Duodenal mucosa (tissue), 2 donors: ENCODE measurements at regions not wholly inside any gene's neighbourhood (a gene's known extent, or its start where the extent isn't known, plus 50 kb on each side); places are given as distances from the start of the nearest gene placed in this dataset.

Experiments used
- H3K27ac ChIP-seq: one replicate; pipeline ENCODE4 v1.7.0; 2013; ENCODE audit warnings: low read depth, low read length
- H3K27me3 ChIP-seq, 2 donors: one replicate each; pipeline ENCODE4 v1.7.0; 2013; ENCODE audit warnings: low read length in 2 of 2, control low read depth in 1 of 2; ENCODE audit not compliant: insufficient read depth in 2 of 2, control insufficient read depth in 1 of 2
- H3K36me3 ChIP-seq, 2 donors: one replicate each; pipeline ENCODE4 v1.7.0; 2013; ENCODE audit warnings: low read length in 2 of 2, control low read depth in 1 of 2; ENCODE audit not compliant: insufficient read depth in 2 of 2, control insufficient read depth in 1 of 2
- H3K4me1 ChIP-seq, 2 donors: one replicate each; pipeline ENCODE4 v1.7.0; 2013; ENCODE audit warnings: low read length in 2 of 2, control low read depth in 1 of 2; ENCODE audit not compliant: insufficient read depth in 2 of 2, control insufficient read depth in 1 of 2
- H3K4me3 ChIP-seq, 2 donors: one replicate each; pipeline ENCODE4 v1.7.0; 2013; ENCODE audit warnings: low read length in 2 of 2, low read depth in 1 of 2
- H3K9ac ChIP-seq, 2 donors: one replicate each; pipeline ENCODE4 v1.7.0; 2013; ENCODE audit warnings: low read length in 2 of 2, low read depth in 1 of 2
- H3K9me3 ChIP-seq, 2 donors: one replicate each; pipeline ENCODE4 v1.7.0; 2013; ENCODE audit warnings: low read length in 2 of 2, control low read depth in 1 of 2; ENCODE audit not compliant: control insufficient read depth in 1 of 2

DNA sequence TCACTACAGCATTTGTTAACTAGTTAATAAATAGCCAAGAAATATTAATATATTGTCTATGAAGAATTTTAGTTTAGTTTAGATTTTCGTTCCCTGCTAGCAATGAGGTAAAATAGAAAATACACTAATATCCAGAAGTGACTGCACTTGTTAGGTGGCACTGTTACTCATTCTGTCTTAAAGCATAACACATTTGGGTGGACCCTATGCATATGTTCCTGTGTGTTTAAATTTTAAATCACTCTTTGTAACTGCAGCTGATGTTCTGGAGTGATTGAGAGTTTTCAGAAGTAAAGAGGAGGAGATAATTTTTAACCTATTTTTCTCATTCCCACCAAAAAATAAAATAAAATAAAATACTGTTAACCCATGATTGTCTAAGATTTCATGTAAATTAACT, 73.9 kb upstream of the SOX4 start:
- no peaks in the 10 kb centered on the region for H3K36me3 ChIP-seq
- no peaks in the 10 kb centered on the region for H3K27me3 ChIP-seq
- H3K4me1 ChIP-seq = no peaks in the 10 kb centered on the region
- no peak overlapping the region for H3K4me3 ChIP-seq
- H3K9me3 ChIP-seq = no peaks in the 10 kb centered on the region
- no peak overlapping the region for H3K27ac ChIP-seq
- no peak overlapping the region for H3K9ac ChIP-seq

DNA sequence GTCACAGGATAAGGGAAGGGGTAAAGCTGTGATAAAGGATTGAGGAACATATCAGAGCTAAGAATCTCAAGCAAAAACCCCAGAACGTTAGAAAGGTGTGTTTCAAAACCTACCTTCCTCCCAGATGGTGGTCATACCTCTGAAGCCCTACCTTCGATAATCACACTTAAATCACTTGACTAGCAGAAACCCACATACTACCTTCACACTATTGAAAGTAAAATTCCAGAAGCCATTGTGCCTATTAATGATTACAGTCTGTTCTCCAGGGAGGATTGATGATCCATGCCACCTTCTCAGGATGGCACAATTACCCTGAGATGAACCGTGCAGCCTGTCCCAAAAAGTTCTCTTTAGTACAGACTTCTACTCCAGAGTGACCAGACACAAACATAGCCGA, 72.3 kb upstream of the SOX4 start:
- H3K4me3 ChIP-seq = no peak overlapping the region
- no peak overlapping the region for H3K9ac ChIP-seq
- no peaks in the 10 kb centered on the region for H3K36me3 ChIP-seq
- H3K9me3 ChIP-seq = no peaks in the 10 kb centered on the region
- H3K4me1 ChIP-seq = no peaks in the 10 kb centered on the region
- H3K27me3 ChIP-seq = no peaks in the 10 kb centered on the region
- no peak overlapping the region for H3K27ac ChIP-seq

DNA sequence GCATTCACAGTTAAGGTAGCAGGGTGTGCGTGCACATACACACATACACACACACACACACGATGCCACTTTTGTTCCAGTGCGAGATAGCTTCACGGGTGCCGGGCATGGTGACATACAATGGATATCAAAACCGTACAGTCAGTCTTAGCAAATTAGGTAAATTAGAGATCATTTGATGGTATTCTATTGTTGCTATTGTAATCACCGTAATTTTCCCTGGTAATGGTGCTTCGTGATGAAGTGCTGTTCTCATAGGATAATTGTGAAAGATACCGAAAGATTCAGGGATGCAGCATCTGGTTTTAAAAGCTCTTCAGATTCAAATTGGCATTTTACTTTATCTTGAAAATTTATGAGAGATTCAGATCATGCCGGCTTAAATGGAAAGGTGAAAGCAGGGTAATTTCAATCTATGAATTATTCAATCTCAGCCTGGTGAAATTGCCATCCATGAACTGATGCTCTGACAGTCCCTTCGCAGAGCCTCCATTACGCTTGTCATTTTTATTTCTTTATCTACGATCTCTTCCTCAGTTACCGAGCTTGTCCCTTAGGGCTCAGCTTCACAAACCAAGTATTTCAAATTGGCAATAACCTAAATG, 71.3 kb upstream of the SOX4 start:
- H3K36me3 ChIP-seq = no peaks in the 10 kb centered on the region
- no peak overlapping the region for H3K4me3 ChIP-seq
- no peaks in the 10 kb centered on the region for H3K27me3 ChIP-seq
- no peak overlapping the region for H3K27ac ChIP-seq
- H3K4me1 ChIP-seq = no peaks in the 10 kb centered on the region
- no peak overlapping the region for H3K9ac ChIP-seq
- H3K9me3 ChIP-seq = no peaks in the 10 kb centered on the region

DNA sequence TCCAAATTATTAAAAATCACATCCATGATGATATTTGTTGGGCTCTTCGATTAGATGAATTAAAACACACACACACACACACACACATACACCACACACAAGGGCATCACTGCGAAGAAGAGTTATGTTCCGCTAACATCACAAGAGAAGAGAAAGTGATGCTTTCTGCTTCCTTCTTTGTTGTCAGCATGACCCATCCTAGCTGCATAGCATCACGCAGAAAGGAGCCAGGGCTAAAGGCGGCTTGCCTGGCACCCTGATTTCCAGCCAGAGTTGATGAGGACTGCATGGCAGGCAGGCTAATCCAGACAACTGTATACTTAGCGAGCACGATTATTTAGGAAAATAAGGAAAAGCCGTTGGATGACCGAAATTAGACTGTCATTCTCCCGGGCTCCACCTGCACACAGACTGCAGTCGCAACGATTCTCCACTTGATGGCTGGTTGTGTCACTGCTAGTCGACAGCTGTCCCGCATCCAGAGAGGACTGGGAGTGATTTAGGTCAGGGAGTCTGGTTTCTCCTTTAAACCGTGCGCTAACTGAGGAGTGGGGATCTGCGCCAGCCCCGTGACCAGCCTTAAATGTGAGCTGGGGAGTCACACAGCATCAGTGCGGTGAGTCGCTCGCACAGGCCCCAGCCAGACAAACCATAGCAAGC, 70.6 kb upstream of the SOX4 start:
- Histone ChIP-seq H3K27ac (no peak overlapping the region), H3K36me3 (no peaks in the 10 kb centered on the region), H3K27me3 (no peaks in the 10 kb centered on the region), H3K4me3 (no peak overlapping the region), H3K4me1 (no peaks in the 10 kb centered on the region), H3K9me3 (no peaks in the 10 kb centered on the region), H3K9ac (no peak overlapping the region)

DNA sequence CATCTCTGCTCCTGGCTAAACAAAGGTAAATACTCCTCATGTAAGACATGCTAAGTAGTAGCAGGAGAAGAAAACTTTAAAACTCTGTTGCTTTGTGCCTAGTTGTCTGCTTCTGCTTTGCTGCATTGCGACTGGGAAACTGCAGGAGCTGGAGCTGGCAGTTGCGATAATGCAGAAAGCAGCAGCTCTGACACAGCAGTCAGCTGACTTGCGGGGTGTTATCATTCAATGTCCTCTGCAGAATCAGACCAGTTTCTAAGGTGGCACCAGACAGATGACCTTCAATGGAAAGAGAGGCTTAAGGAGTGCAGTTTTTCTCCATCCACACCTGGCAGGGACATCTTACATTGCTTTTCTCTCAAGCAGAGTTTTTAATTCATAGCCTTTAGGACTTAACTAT, 69.9 kb upstream of the SOX4 start:
- no peak overlapping the region for H3K9ac ChIP-seq
- no peak overlapping the region for H3K4me3 ChIP-seq
- H3K9me3 ChIP-seq = no peaks in the 10 kb centered on the region
- no peaks in the 10 kb centered on the region for H3K27me3 ChIP-seq
- H3K4me1 ChIP-seq = no peaks in the 10 kb centered on the region
- H3K36me3 ChIP-seq = no peaks in the 10 kb centered on the region
- no peak overlapping the region for H3K27ac ChIP-seq

DNA sequence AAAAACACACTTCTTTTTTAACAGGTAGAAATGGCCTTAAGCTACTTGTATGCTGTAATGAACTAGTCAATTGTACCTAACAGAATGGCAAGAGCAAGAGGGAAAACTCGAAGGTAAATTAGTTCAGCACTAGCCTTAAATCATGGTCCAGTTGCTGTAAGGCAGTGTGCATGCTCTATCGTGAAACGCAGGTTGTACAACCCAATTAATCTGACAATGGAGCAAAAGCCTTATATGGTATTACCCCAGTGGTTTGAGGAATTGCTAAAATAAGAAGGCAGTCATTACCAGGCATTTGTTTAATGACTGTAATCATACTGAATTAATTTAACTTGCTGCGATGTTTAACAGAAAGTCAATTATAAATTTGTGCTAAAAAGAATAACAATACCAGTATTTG, 69.3 kb upstream of the SOX4 start:
- Histone ChIP-seq H3K4me1 (no peaks in the 10 kb centered on the region), H3K9me3 (no peaks in the 10 kb centered on the region), H3K27me3 (no peaks in the 10 kb centered on the region), H3K27ac (no peak overlapping the region), H3K9ac (no peak overlapping the region), H3K36me3 (no peaks in the 10 kb centered on the region), H3K4me3 (no peak overlapping the region)

DNA sequence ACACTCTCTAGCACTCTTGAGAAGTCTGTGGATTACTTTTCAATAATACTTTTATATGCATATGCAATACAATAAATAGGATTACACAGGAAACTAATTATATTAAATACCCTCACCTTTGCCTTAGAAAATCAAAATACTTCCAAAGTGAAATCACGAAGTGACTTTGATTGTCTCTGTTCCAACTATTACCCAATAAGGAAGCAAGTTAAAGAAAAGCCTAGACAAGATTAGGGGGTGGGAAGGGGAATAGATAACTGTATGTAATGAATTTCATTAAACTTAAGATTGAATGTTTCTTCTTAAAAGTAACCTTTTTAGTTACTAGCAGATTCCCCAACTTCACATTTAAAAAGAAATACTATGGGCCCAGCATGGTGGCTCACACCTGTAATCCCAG, 66.6 kb upstream of the SOX4 start:
- Histone ChIP-seq H3K4me3 (no peak overlapping the region), H3K9me3 (no peaks in the 10 kb centered on the region), H3K27me3 (no peaks in the 10 kb centered on the region), H3K27ac (no peak overlapping the region), H3K9ac (no peak overlapping the region), H3K36me3 (no peaks in the 10 kb centered on the region), H3K4me1 (no peaks in the 10 kb centered on the region)

DNA sequence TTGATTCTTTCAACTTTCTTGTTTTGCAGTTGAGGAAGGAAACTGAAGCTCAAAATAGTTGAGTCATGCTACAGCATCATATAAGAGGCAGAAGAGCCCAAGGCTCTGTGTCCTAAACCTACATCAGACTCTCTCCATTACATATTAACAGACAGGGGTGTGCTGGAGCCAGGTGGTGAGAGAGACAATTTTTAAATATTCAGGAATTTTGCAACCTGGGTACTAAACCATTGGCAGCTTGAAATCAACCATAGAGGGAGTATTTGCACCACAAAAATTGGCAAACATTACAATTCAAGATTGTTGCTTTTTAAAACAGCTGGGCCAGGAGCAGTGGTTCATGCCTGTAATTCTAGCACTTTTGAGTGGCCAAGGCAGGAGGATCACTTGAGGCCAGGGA, 65.8 kb upstream of the SOX4 start:
- no peaks in the 10 kb centered on the region for H3K4me1 ChIP-seq
- H3K27ac ChIP-seq = no peak overlapping the region
- H3K27me3 ChIP-seq = no peaks in the 10 kb centered on the region
- no peaks in the 10 kb centered on the region for H3K36me3 ChIP-seq
- no peak overlapping the region for H3K9ac ChIP-seq
- no peaks in the 10 kb centered on the region for H3K9me3 ChIP-seq
- no peak overlapping the region for H3K4me3 ChIP-seq

DNA sequence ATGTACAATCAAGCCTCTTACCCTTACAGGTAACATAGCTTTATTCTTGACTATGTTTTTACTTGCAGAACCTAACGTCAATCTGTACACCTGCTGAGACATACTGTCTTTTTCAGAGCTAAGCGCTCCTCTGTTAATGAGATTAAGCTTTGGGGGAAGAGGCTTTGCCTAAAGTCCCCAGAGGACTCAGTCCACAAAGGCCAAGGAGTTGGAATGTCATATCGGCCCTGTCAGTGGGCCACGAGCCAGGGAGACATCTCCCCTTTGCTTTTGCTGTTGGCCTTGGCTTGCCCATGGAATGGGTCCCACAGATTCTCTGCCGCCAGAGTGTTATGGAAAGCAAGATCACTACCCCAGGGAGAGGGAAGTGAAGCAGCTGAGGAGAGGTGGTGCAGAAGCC, 64.1 kb upstream of the SOX4 start:
- H3K27me3 ChIP-seq = no peaks in the 10 kb centered on the region
- no peaks in the 10 kb centered on the region for H3K36me3 ChIP-seq
- no peak overlapping the region for H3K9ac ChIP-seq
- no peaks in the 10 kb centered on the region for H3K4me1 ChIP-seq
- no peak overlapping the region for H3K27ac ChIP-seq
- H3K9me3 ChIP-seq = no peaks in the 10 kb centered on the region
- no peak overlapping the region for H3K4me3 ChIP-seq

DNA sequence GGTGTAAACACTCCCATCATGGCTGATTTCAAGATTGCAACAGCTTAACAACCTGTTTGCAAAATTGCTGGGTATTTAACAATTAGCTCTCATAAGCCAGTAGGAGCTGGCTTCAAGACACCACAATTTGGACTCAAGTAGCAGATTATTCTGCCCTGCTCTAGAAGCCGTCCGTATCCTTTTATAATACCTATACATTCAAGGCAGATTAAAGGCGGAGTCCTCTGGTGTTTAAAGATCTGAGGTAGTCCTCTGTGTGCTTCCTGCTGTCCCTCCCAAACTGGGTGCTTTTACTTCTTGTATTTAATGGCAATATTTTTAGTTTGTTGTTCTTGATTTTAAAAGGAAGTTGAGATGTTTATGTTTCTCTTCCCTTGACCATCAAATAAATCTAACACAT, 62.2 kb upstream of the SOX4 start:
- no peak overlapping the region for H3K4me3 ChIP-seq
- no peaks in the 10 kb centered on the region for H3K36me3 ChIP-seq
- no peak overlapping the region for H3K27ac ChIP-seq
- H3K9ac ChIP-seq = no peak overlapping the region
- no peaks in the 10 kb centered on the region for H3K27me3 ChIP-seq
- no peaks in the 10 kb centered on the region for H3K9me3 ChIP-seq
- H3K4me1 ChIP-seq = no peaks in the 10 kb centered on the region
